Kidney epithelial cell (primary cell): ENCODE measurements at regions not wholly inside any gene's neighbourhood (a gene's known extent, or its start where the extent isn't known, plus 50 kb on each side); places are given as distances from the start of the nearest gene placed in this dataset.

Experiments
- DNase-seq: peaks from one replicate; pipeline ENCODE4 v3.0.0-alpha.2; 2010; ENCODE audit warnings: low read depth
- H3K27me3 ChIP-seq: 2 replicates; pipeline ENCODE4 v1.6.0; 2011; ENCODE audit warnings: low read length; ENCODE audit not compliant: control insufficient read depth, insufficient read depth
- H3K36me3 ChIP-seq: 2 replicates; pipeline ENCODE4 v1.5.1; 2011; ENCODE audit warnings: low read length; ENCODE audit not compliant: control insufficient read depth, insufficient read depth
- H3K4me3 ChIP-seq: 2 replicates; pipeline ENCODE4 v1.5.1; 2011; ENCODE audit warnings: low read depth, mild to moderate bottlenecking, control low read depth, low read length
- TF ChIP-seq, protein P1 (sequence below): IDR thresholded peaks from 2 replicates; pipeline ENCODE4 v1.5.1; 2011; ENCODE audit warnings: mild to moderate bottlenecking, moderate library complexity, low read length, control low read depth, inconsistent platforms; ENCODE audit not compliant: insufficient read depth, poor library complexity, severe bottlenecking

DNA sequence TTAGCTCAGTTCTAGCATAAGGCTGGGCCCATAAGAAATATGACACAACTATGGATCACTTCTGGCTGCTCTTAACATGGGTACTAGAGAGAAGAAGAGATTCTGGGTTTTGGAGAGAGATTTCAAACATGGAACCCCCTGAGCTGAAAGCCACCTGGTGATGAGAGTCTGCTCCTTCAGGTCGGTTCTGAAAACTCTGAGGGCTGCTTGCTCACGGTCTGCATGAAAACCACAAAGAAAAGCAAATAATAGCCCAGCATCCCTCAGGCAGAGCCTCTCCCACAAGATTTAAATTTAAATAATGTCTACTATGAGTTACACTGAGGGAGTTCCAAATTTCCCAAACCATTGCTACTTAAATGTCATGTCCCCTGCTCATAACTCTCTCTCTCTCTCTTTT, 301.5 kb downstream of the BMP7 start:
- Histone ChIP-seq H3K4me3 (no peak overlapping the region), H3K27me3 (no peaks in the 10 kb centered on the region), H3K36me3 (no peaks in the 10 kb centered on the region)
- no peak for DNase-seq
- TF ChIP-seq, protein P1, sequence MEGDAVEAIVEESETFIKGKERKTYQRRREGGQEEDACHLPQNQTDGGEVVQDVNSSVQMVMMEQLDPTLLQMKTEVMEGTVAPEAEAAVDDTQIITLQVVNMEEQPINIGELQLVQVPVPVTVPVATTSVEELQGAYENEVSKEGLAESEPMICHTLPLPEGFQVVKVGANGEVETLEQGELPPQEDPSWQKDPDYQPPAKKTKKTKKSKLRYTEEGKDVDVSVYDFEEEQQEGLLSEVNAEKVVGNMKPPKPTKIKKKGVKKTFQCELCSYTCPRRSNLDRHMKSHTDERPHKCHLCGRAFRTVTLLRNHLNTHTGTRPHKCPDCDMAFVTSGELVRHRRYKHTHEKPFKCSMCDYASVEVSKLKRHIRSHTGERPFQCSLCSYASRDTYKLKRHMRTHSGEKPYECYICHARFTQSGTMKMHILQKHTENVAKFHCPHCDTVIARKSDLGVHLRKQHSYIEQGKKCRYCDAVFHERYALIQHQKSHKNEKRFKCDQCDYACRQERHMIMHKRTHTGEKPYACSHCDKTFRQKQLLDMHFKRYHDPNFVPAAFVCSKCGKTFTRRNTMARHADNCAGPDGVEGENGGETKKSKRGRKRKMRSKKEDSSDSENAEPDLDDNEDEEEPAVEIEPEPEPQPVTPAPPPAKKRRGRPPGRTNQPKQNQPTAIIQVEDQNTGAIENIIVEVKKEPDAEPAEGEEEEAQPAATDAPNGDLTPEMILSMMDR = no peak

DNA sequence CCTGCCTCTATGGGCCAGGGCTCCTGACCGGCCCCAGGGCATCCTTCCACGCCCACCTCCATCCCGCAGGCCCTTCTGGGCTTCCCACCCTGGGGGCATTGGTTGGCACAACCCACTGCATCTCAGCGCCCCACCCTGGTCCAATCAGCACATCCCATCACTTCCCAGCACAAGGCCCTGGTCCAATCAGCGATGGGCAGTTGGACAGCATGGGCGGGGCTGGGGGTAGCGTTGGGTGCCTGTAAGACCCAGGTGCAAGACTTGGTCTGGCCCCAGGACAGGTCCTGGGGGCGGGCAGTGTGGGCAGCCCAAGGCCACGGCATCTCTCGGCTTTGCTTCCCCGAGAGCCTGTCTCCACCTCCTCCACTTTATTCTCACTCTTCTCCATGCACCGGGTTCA, 298.5 kb downstream of the BMP7 start:
- H3K36me3 ChIP-seq = no peaks in the 10 kb centered on the region
- peaks cover 2% of the 10 kb centered on the region for H3K27me3 ChIP-seq
- DNase-seq = no peak
- H3K4me3 ChIP-seq = no peak overlapping the region
- TF ChIP-seq, protein P1 = no peak

DNA sequence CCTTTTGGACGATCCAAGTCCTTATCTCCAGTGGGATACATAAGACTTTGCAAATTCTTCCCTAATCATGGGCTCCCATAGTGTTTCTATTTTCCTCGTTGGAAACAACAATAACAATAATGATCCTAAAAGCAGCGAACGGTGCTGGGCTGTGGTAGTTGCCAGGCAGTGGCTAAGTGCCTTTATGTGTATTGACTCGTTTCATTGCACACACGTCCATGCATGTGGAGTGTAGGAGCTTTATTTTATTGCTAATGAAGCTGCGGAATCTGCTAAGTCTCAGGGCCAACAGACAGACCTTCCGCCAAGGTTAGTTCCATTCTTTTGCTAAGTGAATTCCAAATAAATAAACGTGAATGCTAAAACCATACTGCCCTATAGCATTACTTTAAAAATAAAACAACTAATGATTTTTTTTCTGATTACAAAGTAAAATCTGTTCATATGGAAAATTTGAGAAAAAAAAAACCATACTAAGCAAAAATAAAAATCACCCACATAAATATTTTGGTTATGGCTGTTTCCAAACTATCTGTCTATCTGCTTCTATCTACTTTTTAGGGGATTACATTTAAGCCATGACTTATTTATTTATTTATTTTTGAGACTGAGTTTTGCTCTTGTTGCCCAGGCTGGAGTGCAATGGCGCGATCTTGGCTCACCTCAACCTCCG, 297.9 kb downstream of the BMP7 start:
- no peaks in the 10 kb centered on the region for H3K36me3 ChIP-seq
- no peak for DNase-seq
- TF ChIP-seq, protein P1 = no peak
- H3K27me3 ChIP-seq = peaks cover 2% of the 10 kb centered on the region
- H3K4me3 ChIP-seq = no peak overlapping the region

DNA sequence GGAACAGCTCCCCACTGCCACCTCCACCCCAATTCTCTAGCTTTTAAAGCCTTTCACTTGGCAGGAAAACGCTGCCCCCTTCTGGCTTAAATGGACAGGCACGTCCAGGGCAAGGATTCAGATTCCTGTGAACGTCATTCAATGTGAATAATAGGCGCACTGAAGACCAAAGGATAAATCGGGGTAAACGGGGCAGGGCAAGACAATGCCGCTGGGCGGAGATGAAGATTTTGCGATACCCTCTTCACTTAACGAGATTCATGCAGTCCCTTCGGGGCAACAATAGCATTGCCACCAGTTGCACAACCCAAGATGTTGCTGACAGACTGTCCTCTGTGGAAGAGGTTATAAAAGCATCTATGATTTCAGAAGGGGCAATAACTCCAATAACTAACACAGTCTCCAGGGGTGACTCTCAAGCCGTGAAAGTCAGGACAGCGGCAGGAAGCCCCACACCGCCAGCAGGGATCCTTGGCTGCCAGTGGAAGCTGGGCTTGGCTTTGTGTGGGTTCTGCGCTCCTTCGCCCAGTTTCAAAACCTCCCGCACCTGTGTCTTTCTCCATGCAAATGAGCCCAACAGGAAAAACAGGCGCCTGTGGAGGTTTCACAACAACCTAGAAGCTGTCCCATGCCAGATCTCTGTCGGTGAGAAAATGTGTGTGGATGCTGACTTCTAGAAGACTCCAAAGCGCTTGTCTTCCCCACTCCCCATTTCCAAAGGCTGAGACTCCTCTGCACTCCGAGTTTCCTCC, 291.8 kb downstream of the BMP7 start:
- Histone ChIP-seq H3K27me3 (peaks cover 17% of the 10 kb centered on the region), H3K36me3 (no peaks in the 10 kb centered on the region), H3K4me3 (no peak overlapping the region)
- TF ChIP-seq, protein P1 = peak; percentile 60
- no peak for DNase-seq

DNA sequence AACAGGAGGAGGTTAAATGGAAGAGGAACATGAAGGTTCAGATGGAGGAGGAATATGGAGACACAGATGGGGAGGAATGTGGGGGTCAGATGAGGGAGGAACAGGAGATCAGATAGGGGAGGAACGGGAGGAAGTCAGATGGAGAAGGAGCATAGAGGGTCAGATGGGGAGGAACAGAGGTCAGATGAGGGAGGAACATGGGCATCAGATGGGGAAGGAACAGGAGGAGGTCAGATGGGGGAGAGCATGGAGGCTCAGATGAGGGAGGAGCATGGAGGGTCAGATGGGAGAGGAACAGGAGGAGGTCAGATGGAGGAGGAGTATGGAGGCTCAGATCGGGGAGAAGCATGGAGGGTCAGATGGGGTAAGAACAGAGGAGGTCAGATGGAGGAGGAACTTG, 290.6 kb downstream of the BMP7 start:
- Histone ChIP-seq H3K4me3 (no peak overlapping the region), H3K27me3 (peaks cover 17% of the 10 kb centered on the region), H3K36me3 (no peaks in the 10 kb centered on the region)
- no peak for DNase-seq
- TF ChIP-seq, protein P1 = no peak
